Fibroblast of skin of right quadriceps (primary cell): ENCODE measurements at regions not wholly inside any gene's neighbourhood (a gene's known extent, or its start where the extent isn't known, plus 50 kb on each side); places are given as distances from the start of the nearest gene placed in this dataset.

Experiments used
- DNase-seq: peaks from one replicate; pipeline ENCODE4 v3.0.0-alpha.2; 2013

GRCh38 chr9:116008278-116008677 is 145.3 kb upstream of the PAPPA start:
- no peak for DNase-seq

- no peak for DNase-seq
Observed at GRCh38 chr9:116009420-116009819, 144.2 kb upstream of the PAPPA start.

GRCh38 chr9:116015855-116016254 is 137.7 kb upstream of the PAPPA start:
- DNase-seq = no peak

- DNase-seq = peak; percentile 25
Observed at GRCh38 chr9:116020146-116020545, 133.4 kb upstream of the PAPPA start.

- peak; percentile 18 for DNase-seq
Observed at GRCh38 chr9:116020801-116021200, 132.8 kb upstream of the PAPPA start.

GRCh38 chr9:116027096-116027495 is 126.5 kb upstream of the PAPPA start:
- DNase-seq = peak; percentile 69

GRCh38 chr9:116027511-116027910 is 126.1 kb upstream of the PAPPA start:
- peak; percentile 92 for DNase-seq

- DNase-seq = no peak
Observed at GRCh38 chr9:116027951-116028350, 125.6 kb upstream of the PAPPA start.

GRCh38 chr9:116030517-116030916 is 123.1 kb upstream of the PAPPA start:
- DNase-seq = peak; percentile 49

GRCh38 chr9:116032683-116033440 is 120.7 kb upstream of the PAPPA start:
- DNase-seq = no peak

- no peak for DNase-seq
Observed at GRCh38 chr9:116039312-116039711, 114.3 kb upstream of the PAPPA start.

- DNase-seq = no peak
Observed at GRCh38 chr9:116039893-116040292, 113.7 kb upstream of the PAPPA start.

- no peak for DNase-seq
Observed at GRCh38 chr9:116042321-116042720, 111.3 kb upstream of the PAPPA start.

GRCh38 chr9:116045083-116045482 is 108.5 kb upstream of the PAPPA start:
- DNase-seq = no peak

- no peak for DNase-seq
Observed at GRCh38 chr9:116048081-116048480, 105.5 kb upstream of the PAPPA start.

- peak; percentile 82 for DNase-seq
Observed at GRCh38 chr9:116049456-116049855, 104.1 kb upstream of the PAPPA start.

- no peak for DNase-seq
Observed at GRCh38 chr9:116051528-116051927, 102.1 kb upstream of the PAPPA start.

- no peak for DNase-seq
Observed at GRCh38 chr9:116055536-116055935, 98.1 kb upstream of the PAPPA start.

GRCh38 chr9:116057371-116057770 is 96.2 kb upstream of the PAPPA start:
- no peak for DNase-seq

- no peak for DNase-seq
Observed at GRCh38 chr9:116058421-116058820, 95.2 kb upstream of the PAPPA start.

- peak; percentile 39 for DNase-seq
Observed at GRCh38 chr9:116059466-116059865, 94.1 kb upstream of the PAPPA start.

- DNase-seq = no peak
Observed at GRCh38 chr9:116060631-116061030, 93.0 kb upstream of the PAPPA start.

GRCh38 chr9:116061546-116062205 is 91.9 kb upstream of the PAPPA start:
- DNase-seq = no peak

GRCh38 chr9:116062206-116062550 is 91.4 kb upstream of the PAPPA start:
- DNase-seq = no peak

- no peak for DNase-seq
Observed at GRCh38 chr9:116064970-116065369, 88.6 kb upstream of the PAPPA start.
